H9 (cell line): ENCODE measurements at regions not wholly inside any gene's neighbourhood (a gene's known extent, or its start where the extent isn't known, plus 50 kb on each side); places are given as distances from the start of the nearest gene placed in this dataset.

ENCODE experiments used
- DNase-seq: peaks from one replicate; pipeline ENCODE4 v3.0.0-alpha.2; 2017
- H2AFZ ChIP-seq: one replicate; pipeline ENCODE4 v1.6.1; 2013; ENCODE audit warnings: mild to moderate bottlenecking, low read length, control low read depth, moderate library complexity
- H2AK5ac ChIP-seq: 2 replicates; pipeline ENCODE4 v1.6.1; 2013; ENCODE audit warnings: low read length, control low read depth, mixed read lengths; ENCODE audit not compliant: insufficient read length
- H2BK120ac ChIP-seq: one replicate; pipeline ENCODE4 v1.6.1; 2013; ENCODE audit warnings: low read depth, mild to moderate bottlenecking, low read length, control low read depth, inconsistent platforms; ENCODE audit not compliant: poor library complexity, severe bottlenecking
- H2BK12ac ChIP-seq: 2 replicates; pipeline ENCODE4 v1.6.1; 2013; ENCODE audit warnings: low read length, control low read depth, mixed read lengths, low read depth; ENCODE audit not compliant: insufficient read length
- H2BK15ac ChIP-seq: 2 replicates; pipeline ENCODE4 v1.6.1; 2013; ENCODE audit warnings: low read depth, low read length, control low read depth
- H2BK20ac ChIP-seq: one replicate; pipeline ENCODE4 v1.6.1; 2013; ENCODE audit warnings: low read depth, mild to moderate bottlenecking, low read length, control low read depth, inconsistent platforms; ENCODE audit not compliant: poor library complexity, severe bottlenecking
- H2BK5ac ChIP-seq: 2 replicates; pipeline ENCODE4 v1.6.1; 2013; ENCODE audit warnings: low read length, control low read depth, mixed read lengths; ENCODE audit not compliant: insufficient read length
- H3K14ac ChIP-seq: 2 replicates; pipeline ENCODE4 v1.6.1; 2013; ENCODE audit warnings: low read length, control low read depth; ENCODE audit not compliant: insufficient read depth
- H3K18ac ChIP-seq: 2 replicates; pipeline ENCODE4 v1.6.1; 2013; ENCODE audit warnings: low read depth, mild to moderate bottlenecking, mixed read lengths, low read length, control low read depth; ENCODE audit not compliant: insufficient read length
- H3K23ac ChIP-seq: 2 replicates; pipeline ENCODE4 v1.6.1; 2013; ENCODE audit warnings: low read length, control low read depth, mixed read lengths, low read depth; ENCODE audit not compliant: insufficient read length
- H3K23me2 ChIP-seq: 2 replicates; pipeline ENCODE4 v1.6.1; 2013; ENCODE audit warnings: low read depth, mild to moderate bottlenecking, mixed read lengths, low read length, control low read depth; ENCODE audit not compliant: insufficient read length, poor library complexity, severe bottlenecking
- H3K27ac ChIP-seq: 2 replicates; pipeline ENCODE4 v1.5.1; 2013; ENCODE audit warnings: low read length, control low read depth, mixed read lengths, low read depth; ENCODE audit not compliant: insufficient read length
- H3K27me3 ChIP-seq: 2 replicates; pipeline ENCODE4 v1.6.1; 2013; ENCODE audit warnings: low read length, control low read depth, inconsistent platforms; ENCODE audit not compliant: insufficient read depth
- H3K4ac ChIP-seq: 2 replicates; pipeline ENCODE4 v1.6.1; 2013; ENCODE audit warnings: low read depth, mild to moderate bottlenecking, control low read depth, inconsistent platforms, low read length, moderate library complexity
- H3K4me1 ChIP-seq: 2 replicates; pipeline ENCODE4 v1.6.1; 2013; ENCODE audit warnings: low read length, control low read depth, inconsistent platforms; ENCODE audit not compliant: insufficient read depth
- H3K4me2 ChIP-seq: 2 replicates; pipeline ENCODE4 v1.6.1; 2013; ENCODE audit warnings: low read length, control low read depth, mixed read lengths; ENCODE audit not compliant: insufficient read length, insufficient read depth
- H3K56ac ChIP-seq: 2 replicates; pipeline ENCODE4 v1.6.1; 2013; ENCODE audit warnings: low read depth, mild to moderate bottlenecking, mixed read lengths, low read length, control low read depth; ENCODE audit not compliant: insufficient read length
- H3K79me1 ChIP-seq: 2 replicates; pipeline ENCODE4 v1.6.1; 2013; ENCODE audit warnings: low read depth, mild to moderate bottlenecking, moderate library complexity, low read length, control low read depth, inconsistent platforms; ENCODE audit not compliant: insufficient read depth, poor library complexity, severe bottlenecking
- H3K79me2 ChIP-seq: 2 replicates; pipeline ENCODE4 v1.6.1; 2013; ENCODE audit warnings: low read length, control low read depth, inconsistent platforms; ENCODE audit not compliant: insufficient read depth
- H3K9ac ChIP-seq: 2 replicates; pipeline ENCODE4 v1.6.1; 2013; ENCODE audit warnings: low read length, control low read depth, mixed read lengths; ENCODE audit not compliant: insufficient read length; ENCODE audit errors: extremely low read depth
- H3K9me3 ChIP-seq: one replicate; pipeline ENCODE4 v1.6.1; 2013; ENCODE audit warnings: low read depth, low read length, inconsistent platforms; ENCODE audit not compliant: control insufficient read depth
- H3T11ph ChIP-seq: one replicate; pipeline ENCODE4 v1.6.1; 2013; ENCODE audit warnings: mild to moderate bottlenecking, low read length, control low read depth, inconsistent platforms
- H4K20me1 ChIP-seq: one replicate; pipeline ENCODE4 v1.6.1; 2013; ENCODE audit not compliant: control insufficient read depth, insufficient read length, insufficient read depth
- H4K5ac ChIP-seq: 2 replicates; pipeline ENCODE4 v1.6.1; 2013; ENCODE audit warnings: low read depth, mild to moderate bottlenecking, mixed read lengths, low read length, control low read depth; ENCODE audit not compliant: insufficient read length
- H4K8ac ChIP-seq: replicated peaks from 2 replicates; pipeline ENCODE4 v1.6.1; 2013; ENCODE audit warnings: low read length, control low read depth, mixed read lengths, low read depth; ENCODE audit not compliant: insufficient read length
- H4K91ac ChIP-seq: 2 replicates; pipeline ENCODE4 v1.6.1; 2013; ENCODE audit warnings: low read depth, mild to moderate bottlenecking, moderate library complexity, mixed read lengths, low read length, control low read depth; ENCODE audit not compliant: insufficient read length
- H3K27ac Mint-ChIP-seq, 3 experiments: 2 replicates in 2 of 3; 3 replicates in 1 of 3; pipeline ENCODE4 v1.8.0; 2020 to 2021; ENCODE audit warnings: mixed read lengths in 3 of 3, mild to moderate bottlenecking in 1 of 3, moderate library complexity in 1 of 3
- H3K27me3 Mint-ChIP-seq: 2 replicates; pipeline ENCODE4 v1.8.0; 2021; ENCODE audit warnings: low read depth, mild to moderate bottlenecking, moderate library complexity, mixed read lengths
- H3K36me3 Mint-ChIP-seq, 3 experiments: 2 replicates in 2 of 3; 3 replicates in 1 of 3; pipeline ENCODE4 v1.8.0; 2020 to 2021; ENCODE audit warnings: low read depth in 3 of 3, mixed read lengths in 3 of 3; ENCODE audit not compliant: insufficient read depth in 1 of 3
- H3K4me1 Mint-ChIP-seq, 2 experiments: 2 replicates each; pipeline ENCODE4 v1.8.0; 2020; ENCODE audit warnings: mixed read lengths in 2 of 2
- H3K4me3 Mint-ChIP-seq, 2 experiments: 2 replicates in 1 of 2; 3 replicates in 1 of 2; pipeline ENCODE4 v1.8.0; 2020 to 2021; ENCODE audit warnings: mild to moderate bottlenecking in 2 of 2, mixed read lengths in 2 of 2, moderate library complexity in 1 of 2
- H3K9me3 Mint-ChIP-seq, 2 experiments: 2 replicates in 1 of 2; 3 replicates in 1 of 2; pipeline ENCODE4 v1.8.0; 2020; ENCODE audit warnings: mild to moderate bottlenecking in 2 of 2, mixed read lengths in 2 of 2, moderate library complexity in 1 of 2
- WGBS: extraction: QIAGEN DNeasy Blood & Tissue Kit; methylation state at CpG from one replicate; pipeline ENCODE4 v1.1.7; 2013; ENCODE audit warnings: missing lambda C conversion rate, low lambda C conversion rate, mixed read lengths; ENCODE audit not compliant: insufficient read length; ENCODE audit errors: extremely low coverage; 5-methylcytosine and 5-hydroxymethylcytosine counted together
- TF ChIP-seq, protein P1 (sequence below): fragments of 200-600 bp; sonication (generic); conservative IDR thresholded peaks from 3 replicates; pipeline ENCODE4 v1.8.0; 2021; ENCODE audit warnings: antibody characterized with exemption, mild to moderate bottlenecking

DNA sequence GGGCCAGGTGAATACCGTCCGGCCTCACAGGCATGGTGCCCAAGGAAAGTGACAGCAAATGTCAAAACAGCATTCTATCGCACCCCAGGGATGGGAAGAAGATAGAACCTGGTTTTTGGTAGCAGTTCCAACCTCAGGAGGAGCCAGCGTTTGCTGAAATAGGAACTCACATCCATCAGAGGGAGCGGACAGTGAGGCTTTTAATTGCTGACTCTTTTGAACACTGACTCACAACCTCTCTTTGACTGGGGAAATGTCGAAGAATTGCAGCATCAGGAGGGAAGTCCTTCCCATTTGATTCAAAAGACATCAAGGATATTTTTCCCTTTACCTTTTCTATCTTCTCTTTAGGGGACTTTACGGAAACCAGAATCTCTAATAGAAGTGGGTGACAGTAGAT lies 114.2 kb downstream of the UNC5CL start:
- Histone ChIP-seq H3K23me2 (no peaks in the 10 kb centered on the region), H3K27me3 (no peaks in the 10 kb centered on the region), H3K14ac (no peak overlapping the region), H3K4ac (no peak overlapping the region), H2AFZ (no peak overlapping the region), H3K9ac (no peak overlapping the region), H2AK5ac (no peak overlapping the region), H3K9me3 (no peaks in the 10 kb centered on the region), H3K18ac (no peak overlapping the region), H4K5ac (no peak overlapping the region), H2BK120ac (no peak overlapping the region), H3K27ac (no peak overlapping the region), H2BK15ac (no peak overlapping the region), H4K8ac (no peak overlapping the region), H3K4me2 (no peak overlapping the region), H3K79me1 (no peaks in the 10 kb centered on the region), H3K23ac (no peak overlapping the region), H3T11ph (no peak overlapping the region), H4K20me1 (no peaks in the 10 kb centered on the region), H2BK12ac (no peak overlapping the region), H2BK5ac (no peak overlapping the region), H3K4me1 (0 out of 2 replicates have a peak, but pooled peaks cover 2% of the 10 kb centered on the region), H3K56ac (no peak overlapping the region), H3K79me2 (no peaks in the 10 kb centered on the region), H2BK20ac (no peak overlapping the region), H4K91ac (no peak overlapping the region)
- TF ChIP-seq, protein P1, sequence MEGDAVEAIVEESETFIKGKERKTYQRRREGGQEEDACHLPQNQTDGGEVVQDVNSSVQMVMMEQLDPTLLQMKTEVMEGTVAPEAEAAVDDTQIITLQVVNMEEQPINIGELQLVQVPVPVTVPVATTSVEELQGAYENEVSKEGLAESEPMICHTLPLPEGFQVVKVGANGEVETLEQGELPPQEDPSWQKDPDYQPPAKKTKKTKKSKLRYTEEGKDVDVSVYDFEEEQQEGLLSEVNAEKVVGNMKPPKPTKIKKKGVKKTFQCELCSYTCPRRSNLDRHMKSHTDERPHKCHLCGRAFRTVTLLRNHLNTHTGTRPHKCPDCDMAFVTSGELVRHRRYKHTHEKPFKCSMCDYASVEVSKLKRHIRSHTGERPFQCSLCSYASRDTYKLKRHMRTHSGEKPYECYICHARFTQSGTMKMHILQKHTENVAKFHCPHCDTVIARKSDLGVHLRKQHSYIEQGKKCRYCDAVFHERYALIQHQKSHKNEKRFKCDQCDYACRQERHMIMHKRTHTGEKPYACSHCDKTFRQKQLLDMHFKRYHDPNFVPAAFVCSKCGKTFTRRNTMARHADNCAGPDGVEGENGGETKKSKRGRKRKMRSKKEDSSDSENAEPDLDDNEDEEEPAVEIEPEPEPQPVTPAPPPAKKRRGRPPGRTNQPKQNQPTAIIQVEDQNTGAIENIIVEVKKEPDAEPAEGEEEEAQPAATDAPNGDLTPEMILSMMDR: no peak
- Mint-ChIP-seq H3K4me1 (peaks cover 4% of the 10 kb centered on the region in 2 experiments; a peak in 3 of 4 replicates), H3K27me3 (peaks cover 2% of the 10 kb centered on the region; the same call in 1 of the 2 replicates), H3K9me3 (no peaks in the 10 kb centered on the region), H3K36me3 (no peaks in the 10 kb centered on the region), H3K27ac (no peak overlapping the region), H3K4me3 (no peak overlapping the region)
- WGBS: no CpG with 5 or more reads among the region's 7 CpGs
- DNase-seq: no peak
